Bronchial epithelial cell (primary cell): ENCODE measurements at regions not wholly inside any gene's neighbourhood (a gene's known extent, or its start where the extent isn't known, plus 50 kb on each side); places are given as distances from the start of the nearest gene placed in this dataset.
"Not testable (repeated sequence)": the region's sequence is repeated elsewhere in the genome, so short reads cannot be mapped to it uniquely, and the experiment has no call there.

ENCODE experiments used
- DNase-seq: peaks from one replicate; pipeline ENCODE4 v3.0.0-alpha.2; 2010; ENCODE audit warnings: low read depth
- FAIRE-seq: peaks from 2 replicates; lab custom pipeline; 2011; peaks lifted over from hg19 to GRCh38; lab: Jason Lieb, UNC
- H3K27me3 ChIP-seq: 2 replicates; pipeline ENCODE4 v1.5.1; 2011; ENCODE audit warnings: low read length; ENCODE audit not compliant: control insufficient read depth, insufficient read depth
- H3K36me3 ChIP-seq: 2 replicates; pipeline ENCODE4 v1.5.1; 2011; ENCODE audit warnings: low read length; ENCODE audit not compliant: control insufficient read depth, insufficient read depth
- H3K4me3 ChIP-seq: 2 replicates; pipeline ENCODE4 v1.5.1; 2011; ENCODE audit warnings: mild to moderate bottlenecking, low read depth, low read length, control low read depth
- CTCF ChIP-seq: IDR thresholded peaks from 2 replicates; pipeline ENCODE4 v1.5.1; 2011; ENCODE audit warnings: mild to moderate bottlenecking, moderate library complexity, low read length, control low read depth, inconsistent platforms; ENCODE audit not compliant: insufficient read depth, severe bottlenecking

DNA sequence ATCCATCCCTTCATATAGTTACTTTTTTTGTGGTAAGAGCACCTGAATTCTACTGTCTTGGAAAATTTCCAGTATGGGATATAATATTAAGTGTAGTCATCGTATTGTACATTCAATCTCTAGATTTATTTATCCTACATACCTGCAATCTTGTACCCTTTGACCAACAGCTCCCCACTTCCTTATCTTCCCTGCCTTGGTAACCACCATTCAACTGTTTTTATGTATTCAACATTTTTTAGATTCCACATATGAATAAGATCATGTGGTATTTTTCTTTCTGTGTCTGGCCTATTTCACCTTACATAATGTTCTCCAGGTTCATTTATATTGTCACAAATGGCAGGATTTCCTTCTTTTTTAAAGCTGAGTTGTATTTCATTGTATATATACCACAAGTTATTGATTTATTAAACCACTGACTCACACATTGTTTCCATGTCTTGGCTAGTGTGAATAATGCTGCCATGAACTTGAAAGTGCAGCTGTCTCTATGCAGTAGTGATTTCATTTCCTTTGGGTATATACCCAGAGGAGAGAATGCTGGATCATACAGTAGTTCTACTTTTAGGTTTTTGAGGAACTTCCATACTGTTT lies 572.5 kb downstream of the MAGEB5 start:
- DNase-seq = peak; percentile 0
- no peak for TF ChIP-seq CTCF

GRCh38 chrX:26783512-26784225 lies 567.7 kb downstream of the MAGEB5 start:
- FAIRE-seq (no peak), DNase-seq (peak; percentile 0)
- Histone ChIP-seq H3K36me3 (no peaks in the 10 kb centered on the region), H3K27me3 (no peaks in the 10 kb centered on the region), H3K4me3 (no peak overlapping the region)
- TF ChIP-seq CTCF = peak; percentile 21

More for the DNA sequence above, 572.5 kb downstream of the MAGEB5 start:
- Histone ChIP-seq H3K36me3 (no peaks in the 10 kb centered on the region), H3K4me3 (no peak overlapping the region), H3K27me3 (no peaks in the 10 kb centered on the region)
- FAIRE-seq = no peak

GRCh38 chrX:26778320-26778888 lies 562.4 kb downstream of the MAGEB5 start:
- TF ChIP-seq CTCF = no peak
- DNase-seq (no peak), FAIRE-seq (no peak)
- Histone ChIP-seq H3K27me3 (no peaks in the 10 kb centered on the region), H3K36me3 (no peaks in the 10 kb centered on the region), H3K4me3 (no peak overlapping the region)

GRCh38 chrX:26762253-26762652 lies 546.3 kb downstream of the MAGEB5 start:
- no peak for TF ChIP-seq CTCF
- no peaks in the 10 kb centered on the region for H3K27me3 ChIP-seq
- no peaks in the 10 kb centered on the region for H3K36me3 ChIP-seq
- DNase-seq = no peak
- H3K4me3 ChIP-seq = no peak overlapping the region
- no peak for FAIRE-seq

DNA sequence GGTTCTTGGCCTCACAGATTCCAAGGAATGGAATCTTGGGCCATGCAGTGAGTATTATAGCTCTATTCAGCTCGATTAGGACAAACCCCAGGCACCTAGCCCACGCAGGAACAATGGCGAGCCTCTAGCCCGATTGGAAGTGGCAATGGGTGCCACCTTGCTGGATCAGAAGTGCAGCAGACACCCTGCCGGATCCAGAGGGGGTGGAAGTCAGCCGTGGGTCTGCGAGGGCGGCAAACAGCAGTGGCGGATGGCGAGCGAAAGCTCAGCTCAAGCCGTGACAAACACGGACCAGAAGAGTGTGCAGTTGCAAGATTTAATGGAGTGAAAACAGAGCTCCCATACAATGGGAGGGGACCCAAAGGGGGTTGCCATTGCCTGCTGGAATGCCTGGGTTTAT lies 539.8 kb downstream of the MAGEB5 start:
- H3K36me3 ChIP-seq, H3K27me3 ChIP-seq, DNase-seq, FAIRE-seq, H3K4me3 ChIP-seq: not testable (repeated sequence)

DNA sequence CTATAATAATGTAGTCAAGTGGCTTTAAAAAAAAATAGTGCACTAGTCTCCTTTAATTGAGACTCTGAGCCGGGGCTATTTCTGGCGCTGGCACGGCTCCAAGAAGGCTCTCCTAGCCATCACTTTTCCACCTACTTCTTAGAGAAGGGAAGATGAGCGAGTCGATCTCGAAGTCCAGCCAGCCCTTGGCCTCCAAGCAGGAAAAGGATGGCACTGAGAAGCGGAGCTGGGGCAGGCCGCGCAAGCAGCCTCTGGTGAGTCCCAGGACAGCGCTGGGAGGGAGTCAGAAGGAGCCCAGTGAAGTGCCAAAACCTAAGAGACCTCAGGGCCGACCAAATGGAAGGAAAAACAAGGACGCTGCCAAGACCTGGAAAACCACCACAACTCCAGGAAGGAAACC lies 531.9 kb downstream of the MAGEB5 start:
- FAIRE-seq = no peak
- Histone ChIP-seq H3K36me3 (no peaks in the 10 kb centered on the region), H3K27me3 (no peaks in the 10 kb centered on the region), H3K4me3 (no peak overlapping the region)
- no peak for TF ChIP-seq CTCF
- DNase-seq = no peak
